KOPT-K1 (cell line): ENCODE measurements at regions not wholly inside any gene's neighbourhood (a gene's known extent, or its start where the extent isn't known, plus 50 kb on each side); places are given as distances from the start of the nearest gene placed in this dataset.
"Not testable (repeated sequence)": the region's sequence is repeated elsewhere in the genome, so short reads cannot be mapped to it uniquely, and the experiment has no call there.

Experiments
- H3K27ac ChIP-seq: fragments of 200-600 bp; sonication (generic); 2 replicates; pipeline ENCODE4 v1.5.1; 2016; ENCODE audit warnings: antibody characterized with exemption, mild to moderate bottlenecking, low read depth, low read length; ENCODE audit not compliant: poor library complexity, severe bottlenecking
- H3K36me3 ChIP-seq: fragments of 200-600 bp; sonication (generic); 2 replicates; pipeline ENCODE4 v1.5.1; 2017; ENCODE audit warnings: antibody characterized with exemption, mild to moderate bottlenecking, low read length, moderate library complexity; ENCODE audit not compliant: insufficient read depth
- H3K9me3 ChIP-seq: fragments of 200-600 bp; sonication (generic); 2 replicates; pipeline ENCODE4 v1.5.1; 2017; ENCODE audit warnings: antibody characterized with exemption, low read length, mild to moderate bottlenecking; ENCODE audit not compliant: insufficient read depth, poor library complexity, severe bottlenecking

DNA sequence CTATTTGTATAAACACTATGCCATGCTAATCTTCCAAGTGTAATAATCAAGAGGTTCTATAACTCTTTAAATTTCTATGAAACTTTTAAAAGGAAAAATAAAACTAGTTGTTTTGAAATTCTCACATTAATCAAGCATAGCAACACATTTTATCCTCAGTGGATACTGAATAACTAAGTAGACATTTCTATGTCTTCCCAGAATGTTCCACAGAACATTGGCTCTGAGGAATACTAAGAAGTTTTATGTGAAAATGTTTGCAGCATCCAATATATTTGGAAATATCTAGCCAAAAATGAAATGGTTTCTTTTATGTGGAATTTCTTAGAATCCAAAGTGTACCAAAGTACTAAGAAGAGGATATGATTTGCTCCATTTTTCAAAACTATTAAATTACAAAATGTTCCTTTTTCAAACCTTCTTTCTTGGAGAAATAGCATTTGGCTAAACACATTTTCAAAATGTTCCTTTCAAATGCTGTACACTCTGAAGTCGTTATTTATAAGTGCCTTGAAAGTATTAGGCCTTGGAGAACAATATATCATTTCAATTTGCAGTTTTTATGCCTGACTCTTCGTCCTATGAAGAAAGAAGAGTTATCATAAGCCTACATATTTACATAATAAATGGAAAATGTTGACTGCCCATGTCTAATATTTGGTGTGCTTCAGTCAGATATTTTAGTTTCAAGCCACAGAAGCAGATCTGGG lies 175.6 kb upstream of the COX7C start:
- no peak overlapping the region for H3K27ac ChIP-seq
- no peaks in the 10 kb centered on the region for H3K9me3 ChIP-seq
- H3K36me3 ChIP-seq: no peaks in the 10 kb centered on the region

DNA sequence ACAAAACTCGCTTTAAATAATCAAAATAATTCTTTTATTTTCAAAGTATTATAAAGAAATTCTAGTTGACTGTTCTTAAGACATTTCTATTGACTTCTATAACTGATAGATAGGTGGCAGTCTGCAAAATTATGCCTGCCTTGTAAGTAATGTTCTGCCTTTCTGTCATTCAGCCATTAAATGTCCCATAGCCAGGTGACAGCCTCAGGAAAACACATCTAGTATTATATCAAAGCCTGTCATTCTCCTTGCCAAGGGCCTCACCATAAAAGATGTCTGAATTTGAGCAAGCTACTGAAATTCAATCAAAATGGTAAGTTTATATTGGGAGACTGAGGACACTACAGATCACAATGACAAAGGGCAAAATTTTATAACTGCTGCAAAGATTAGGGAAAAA lies 170.4 kb upstream of the COX7C start:
- Histone ChIP-seq H3K9me3 (no peaks in the 10 kb centered on the region), H3K27ac (no peak overlapping the region), H3K36me3 (no peaks in the 10 kb centered on the region)

DNA sequence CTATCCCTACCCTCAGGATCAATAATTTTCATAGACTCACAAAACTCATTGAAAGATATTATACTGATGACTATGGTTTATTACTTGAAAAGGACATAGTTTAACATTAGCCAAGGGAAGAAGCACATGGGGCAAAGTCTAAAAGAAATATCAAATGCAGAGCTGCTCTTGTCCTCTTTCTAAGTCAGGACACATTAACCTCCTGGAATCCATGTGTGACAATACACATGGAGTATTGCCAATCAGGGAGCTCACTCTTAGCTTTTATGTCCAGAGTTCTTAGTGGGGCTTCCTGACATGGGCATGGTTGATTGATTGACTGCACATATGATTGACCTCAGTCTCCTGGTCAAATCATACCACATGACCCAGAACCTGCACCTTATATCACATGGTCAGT lies 165.5 kb upstream of the COX7C start:
- H3K36me3 ChIP-seq: no peaks in the 10 kb centered on the region
- H3K27ac ChIP-seq: no peak overlapping the region
- H3K9me3 ChIP-seq: no peaks in the 10 kb centered on the region

DNA sequence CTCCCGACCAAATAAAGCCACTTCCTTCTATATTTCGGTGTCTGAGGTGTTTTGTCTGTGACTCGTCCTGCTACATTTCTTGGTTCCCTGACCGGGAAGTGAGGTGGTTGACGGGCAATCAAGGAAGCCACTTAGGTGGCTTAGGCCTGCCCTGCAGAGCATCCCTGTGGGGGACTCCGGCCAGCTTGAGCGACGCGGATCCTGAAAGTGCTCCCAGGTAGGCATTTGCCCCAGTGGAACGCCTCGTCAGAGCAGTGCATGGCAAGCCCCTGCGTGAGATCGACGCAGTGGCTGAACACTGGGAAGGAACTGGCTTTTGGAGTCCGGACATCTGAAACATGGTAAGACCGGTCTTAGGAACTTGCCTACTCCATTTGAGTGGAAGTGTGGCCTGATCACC lies 157.2 kb upstream of the COX7C start:
- H3K27ac ChIP-seq: no peak overlapping the region
- H3K9me3 ChIP-seq: peaks cover 40% of the 10 kb centered on the region
- H3K36me3 ChIP-seq: no peaks in the 10 kb centered on the region

DNA sequence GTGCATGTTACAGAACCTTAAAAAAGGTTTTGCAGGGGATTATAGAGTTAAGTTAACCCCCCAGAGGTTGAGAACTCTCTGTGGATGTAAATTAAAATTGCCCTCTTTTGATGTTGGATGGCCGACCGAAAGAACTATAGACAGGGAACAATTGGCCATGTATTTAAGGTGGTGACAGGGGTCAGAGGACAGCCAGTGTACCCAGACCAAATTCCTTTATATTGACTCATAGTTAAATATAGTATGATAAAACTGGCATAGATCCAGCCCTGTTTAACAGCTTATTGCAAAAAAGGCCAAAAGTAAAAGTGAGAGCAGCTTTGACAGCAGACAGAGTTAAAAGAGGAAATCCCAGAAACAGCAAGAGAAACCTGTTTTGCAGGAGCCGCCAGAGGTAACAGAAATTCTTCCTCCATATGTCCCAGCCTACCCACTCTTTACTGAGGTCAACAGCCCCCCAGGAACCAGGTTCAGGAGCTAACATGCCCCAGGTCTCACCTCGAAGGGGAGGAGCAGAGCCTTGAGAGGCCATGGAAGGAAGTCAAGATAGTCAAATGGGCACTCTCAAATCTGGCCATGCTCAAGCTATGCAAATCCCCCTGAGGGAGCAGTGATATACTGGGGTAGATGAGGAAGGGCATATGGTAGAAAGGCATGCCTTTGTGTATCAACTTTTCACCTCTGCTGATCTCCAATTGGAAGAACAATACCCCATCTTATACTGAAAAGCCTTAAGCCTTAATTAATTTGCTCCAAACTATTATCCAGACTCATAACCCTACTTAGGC lies 156.4 kb upstream of the COX7C start:
- Histone ChIP-seq H3K27ac (no peak overlapping the region), H3K9me3 (peaks cover 46% of the 10 kb centered on the region), H3K36me3 (no peaks in the 10 kb centered on the region)

DNA sequence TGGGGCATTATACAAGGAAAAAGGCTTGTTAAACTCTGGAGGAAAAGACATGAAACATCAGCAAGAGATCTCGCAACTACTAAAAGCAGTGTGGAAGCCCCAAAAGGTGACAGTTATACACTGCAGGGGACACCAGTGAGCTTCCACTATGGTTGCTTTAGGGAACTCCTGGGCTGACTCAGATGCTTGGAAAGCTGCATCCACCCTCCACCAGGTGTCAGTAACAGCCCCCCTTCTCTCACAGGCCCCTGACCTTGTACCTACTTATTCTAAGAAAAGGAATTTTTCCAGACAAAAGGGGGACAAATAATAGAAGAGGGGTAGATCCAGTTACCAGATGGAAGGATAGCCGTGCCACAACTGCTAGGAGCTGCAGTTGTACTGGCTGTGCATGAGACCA lies 154.4 kb upstream of the COX7C start:
- peaks cover 46% of the 10 kb centered on the region for H3K9me3 ChIP-seq
- no peaks in the 10 kb centered on the region for H3K36me3 ChIP-seq

DNA sequence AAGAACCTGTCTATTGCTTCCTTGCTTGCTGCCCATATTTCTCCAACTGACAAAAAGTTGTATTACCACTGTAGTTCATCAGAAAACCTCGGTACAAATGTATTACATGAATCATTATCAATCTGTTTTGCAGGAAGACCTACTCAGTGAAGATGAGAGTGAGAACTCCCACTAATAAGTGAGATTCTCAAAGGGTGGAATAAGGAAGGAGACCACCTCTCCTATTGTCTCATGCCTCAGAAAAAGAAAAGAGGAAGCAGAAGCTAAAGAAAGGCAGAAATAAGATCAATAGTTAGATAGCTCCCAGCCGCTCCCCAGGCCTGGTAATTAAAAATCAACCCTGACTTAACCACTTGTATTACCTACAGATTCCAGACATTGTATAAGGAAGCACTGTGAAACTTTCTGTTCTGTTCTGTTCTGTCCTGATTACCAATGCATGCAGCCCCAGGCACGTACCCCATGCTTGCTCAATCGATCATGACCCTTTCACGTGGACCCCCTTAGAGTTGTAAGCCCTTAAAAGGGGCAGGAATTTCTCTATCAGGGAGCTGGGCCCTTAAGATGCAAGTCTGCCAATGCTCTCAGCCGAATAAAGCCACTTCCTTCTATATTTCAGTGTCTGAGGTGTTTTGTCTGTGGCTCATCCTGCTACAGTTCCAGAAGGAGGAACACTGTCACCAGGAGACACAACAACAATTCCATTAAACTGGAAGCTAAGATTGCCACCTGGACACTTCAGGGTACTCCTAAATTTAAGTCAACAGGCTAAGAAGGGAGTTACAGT lies 152.5 kb upstream of the COX7C start:
- H3K36me3 ChIP-seq: no peaks in the 10 kb centered on the region
- no peak overlapping the region for H3K27ac ChIP-seq
- peaks cover 44% of the 10 kb centered on the region for H3K9me3 ChIP-seq

More for the DNA sequence above, 154.4 kb upstream of the COX7C start:
- no peak overlapping the region for H3K27ac ChIP-seq

DNA sequence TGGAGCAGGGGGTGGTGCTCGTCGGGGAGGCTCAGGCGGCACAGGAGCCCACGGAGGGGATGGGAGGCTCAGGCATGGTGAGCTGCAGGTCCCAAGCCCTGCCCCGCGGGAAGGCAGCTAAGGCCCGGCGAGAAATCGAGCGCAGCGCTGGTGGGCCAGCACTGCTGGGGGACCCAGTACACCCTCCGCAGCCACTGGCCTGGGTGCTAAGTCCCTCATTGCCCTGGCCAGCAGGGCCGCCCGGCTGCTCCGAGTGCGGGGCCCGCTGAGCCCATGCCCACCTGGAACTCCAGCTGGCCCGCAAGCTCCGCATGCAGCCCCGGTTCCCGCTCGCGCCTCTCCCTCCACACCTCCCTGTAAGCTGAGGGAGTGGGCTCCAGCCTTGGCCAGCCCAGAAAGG lies 151.0 kb upstream of the COX7C start:
- H3K36me3 ChIP-seq, H3K27ac ChIP-seq: not testable (repeated sequence)
- H3K9me3 ChIP-seq: peaks cover 36% of the 10 kb centered on the region

DNA sequence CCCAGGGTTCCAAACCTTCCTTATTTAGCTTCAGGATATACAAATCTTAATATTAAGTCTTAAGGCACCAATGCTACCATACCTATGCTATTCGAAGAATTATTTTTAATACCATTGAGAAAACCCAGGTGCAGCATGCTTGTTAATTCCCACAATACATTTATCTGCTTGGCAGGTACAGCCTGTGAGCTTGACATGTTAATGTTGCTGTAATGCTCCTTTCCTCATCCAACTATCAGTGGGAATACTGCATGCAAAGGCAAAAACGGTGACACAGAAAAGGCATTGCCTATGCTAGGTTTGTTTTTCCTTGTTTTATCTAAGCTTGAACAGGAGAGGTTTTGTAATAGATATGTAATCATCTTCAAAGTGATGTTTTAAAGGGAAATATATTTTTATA lies 135.7 kb upstream of the COX7C start:
- Histone ChIP-seq H3K36me3 (no peaks in the 10 kb centered on the region), H3K9me3 (peaks cover 2% of the 10 kb centered on the region), H3K27ac (no peak overlapping the region)

DNA sequence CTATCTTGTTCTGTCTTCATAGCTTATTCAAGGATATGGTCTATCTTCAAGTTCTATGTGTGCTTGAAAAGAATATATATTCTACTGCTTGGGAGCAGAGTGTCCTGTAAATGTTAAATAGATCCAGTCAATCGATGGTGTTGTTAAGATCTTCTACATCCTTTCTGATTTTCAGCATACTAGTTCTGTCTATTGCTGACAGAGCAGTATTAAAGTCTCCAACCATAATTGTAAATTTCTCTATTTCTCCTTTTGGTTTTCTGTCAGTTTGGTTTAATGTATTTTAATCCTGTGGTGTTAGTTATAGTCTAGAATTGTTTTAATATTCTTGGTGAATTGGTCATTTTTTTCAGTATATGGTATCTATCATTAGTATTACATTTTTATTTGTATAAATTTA lies 124.0 kb upstream of the COX7C start:
- H3K36me3 ChIP-seq: no peaks in the 10 kb centered on the region
- no peak overlapping the region for H3K27ac ChIP-seq
- H3K9me3 ChIP-seq: no peaks in the 10 kb centered on the region

DNA sequence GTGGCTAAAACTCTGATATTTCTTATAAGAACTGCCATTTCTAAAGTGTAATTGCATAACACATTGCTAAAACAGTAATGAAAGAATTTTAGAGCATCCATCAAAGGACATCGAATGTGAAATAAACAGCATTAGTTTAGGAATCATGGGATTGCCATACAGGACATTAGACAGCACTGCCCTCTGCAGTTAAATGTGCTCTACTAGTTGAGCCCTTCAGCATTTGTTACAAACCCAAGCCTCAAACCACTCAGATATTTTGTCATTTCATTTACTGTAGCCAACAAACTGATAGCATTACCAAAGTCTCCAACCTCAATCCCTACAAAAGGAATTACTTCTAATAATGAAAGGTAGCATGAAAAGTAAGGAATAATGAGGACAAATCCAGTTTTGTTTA lies 116.8 kb upstream of the COX7C start:
- no peaks in the 10 kb centered on the region for H3K9me3 ChIP-seq
- no peak overlapping the region for H3K27ac ChIP-seq
- H3K36me3 ChIP-seq: no peaks in the 10 kb centered on the region

DNA sequence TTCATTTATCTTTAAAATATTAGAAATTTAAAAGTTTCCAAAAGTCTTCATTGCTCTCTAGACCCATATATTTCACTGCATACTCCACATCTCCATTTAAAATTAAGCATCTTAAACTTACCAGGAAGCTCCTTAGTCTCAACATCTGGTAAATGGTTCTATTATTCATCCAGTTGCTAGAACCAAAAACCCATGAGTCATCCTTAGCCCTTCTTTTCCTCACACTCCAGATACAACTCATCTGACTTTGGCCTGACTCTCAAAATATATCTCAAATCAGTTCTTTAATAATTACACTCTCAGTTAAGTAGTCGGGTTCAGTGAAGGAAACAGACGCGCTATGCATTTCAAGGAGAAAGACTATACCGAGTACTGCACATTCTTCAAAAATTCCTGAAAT lies 110.2 kb upstream of the COX7C start:
- Histone ChIP-seq H3K9me3 (no peaks in the 10 kb centered on the region), H3K36me3 (no peaks in the 10 kb centered on the region), H3K27ac (no peak overlapping the region)

DNA sequence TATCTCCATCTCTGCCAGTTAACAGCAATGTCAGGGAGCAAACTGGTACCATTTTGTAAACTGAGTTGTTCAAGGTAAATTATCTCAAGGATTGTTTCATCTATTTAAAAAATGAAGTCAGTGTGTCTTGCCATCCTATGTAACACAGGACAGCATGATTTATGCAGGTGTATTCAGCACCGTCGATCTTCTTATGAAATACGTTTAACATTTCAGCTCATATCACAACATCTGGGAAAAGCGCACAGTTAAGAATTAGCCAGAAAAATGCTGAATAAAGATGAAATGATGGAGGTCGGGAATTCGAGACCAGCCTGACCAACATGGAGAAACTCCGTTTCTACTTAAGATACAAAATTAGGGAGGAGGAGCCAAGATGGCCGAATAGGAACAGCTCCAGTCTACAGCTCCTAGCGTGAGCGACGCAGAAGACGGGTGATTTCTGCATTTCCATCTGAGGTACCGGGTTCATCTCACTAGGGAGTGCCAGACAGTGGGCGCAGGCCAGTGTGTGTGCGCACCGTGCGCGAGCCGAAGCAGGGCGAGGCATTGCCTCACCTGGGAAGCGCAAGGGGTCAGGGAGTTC lies 107.3 kb upstream of the COX7C start:
- H3K9me3 ChIP-seq, H3K27ac ChIP-seq, H3K36me3 ChIP-seq: not testable (repeated sequence)

DNA sequence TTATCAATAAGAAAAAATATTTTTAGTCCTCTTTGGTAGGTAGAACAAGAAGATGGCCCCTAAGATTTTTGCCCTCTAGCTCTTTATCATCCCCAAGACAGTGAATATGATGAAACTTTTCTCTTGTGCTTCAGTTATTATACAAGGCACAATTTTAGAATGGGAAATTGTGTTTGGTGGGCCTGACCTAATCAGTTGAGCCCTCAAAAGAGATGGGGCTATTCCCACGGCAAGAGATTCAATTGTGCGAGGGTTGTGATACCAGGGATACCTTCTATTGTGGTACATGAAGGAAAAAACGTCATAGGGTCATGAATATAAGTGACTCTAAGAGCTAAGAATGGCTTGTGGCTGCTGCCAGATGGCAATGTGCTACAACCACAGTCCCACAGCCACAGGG lies 94.0 kb upstream of the COX7C start:
- H3K36me3 ChIP-seq: no peaks in the 10 kb centered on the region
- no peak overlapping the region for H3K27ac ChIP-seq
- H3K9me3 ChIP-seq: peaks cover 17% of the 10 kb centered on the region

DNA sequence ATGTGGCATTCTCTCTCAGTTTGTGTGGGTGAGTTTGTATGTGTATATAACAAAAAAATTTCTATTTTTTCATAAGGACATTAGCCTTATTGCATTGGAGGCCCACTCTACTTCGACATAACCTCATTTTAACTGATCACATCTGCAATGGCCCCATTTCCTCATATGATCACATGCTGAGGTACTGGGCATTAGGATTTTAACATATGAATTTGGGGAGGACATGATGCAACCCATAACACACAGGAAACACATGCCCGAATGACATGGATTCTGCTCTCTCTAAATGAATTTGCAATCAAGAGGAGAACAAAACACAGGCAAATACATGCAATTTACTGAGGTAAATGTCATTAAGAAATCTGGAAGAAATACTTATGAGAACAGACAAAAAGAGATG lies 92.1 kb upstream of the COX7C start:
- H3K27ac ChIP-seq: peak overlapping the region; percentile 63
- H3K36me3 ChIP-seq: no peaks in the 10 kb centered on the region
- H3K9me3 ChIP-seq: peaks cover 21% of the 10 kb centered on the region
